SK-N-SH (cell line): ENCODE measurements at regions not wholly inside any gene's neighbourhood (a gene's known extent, or its start where the extent isn't known, plus 50 kb on each side); places are given as distances from the start of the nearest gene placed in this dataset.
A peak's percentile ranks its signal among the peaks of the same experiment; 100 is the strongest.
"Not testable (repeated sequence)": the region's sequence is repeated elsewhere in the genome, so short reads cannot be mapped to it uniquely, and the experiment has no call there.

Source experiments
- CTCF ChIA-PET: fragments of 300-600, 350-600 bp; formaldehyde crosslinking; extraction: SDS; loops from one replicate; lab custom pipeline; 2021; lab: Yijun Ruan, JAX
- POLR2A ChIA-PET: fragments of 350-600 bp; sonication (Branson Sonifier 250); formaldehyde crosslinking; extraction: SDS; loops from one replicate; lab custom pipeline; 2020; ENCODE audit warnings: antibody characterized with exemption, inconsistent platforms; lab: Yijun Ruan, JAX
- DNase-seq: peaks from one replicate; pipeline ENCODE4 v3.0.0; 2012
- H2AFZ ChIP-seq: fragments of 200-600 bp; sonication (generic); 2 replicates; pipeline ENCODE4 v1.8.1; 2016; ENCODE audit warnings: antibody characterized with exemption, mild to moderate bottlenecking, low read depth
- H3F3A ChIP-seq: fragments of 200-600 bp; sonication (generic); replicated peaks from 2 replicates; pipeline ENCODE3; 2016; ENCODE audit warnings: antibody characterized with exemption, mild to moderate bottlenecking; ENCODE audit not compliant: insufficient read depth
- H3K27ac ChIP-seq, 2 experiments: fragments of 200-500 bp in 1 of 2; fragments of 200-600 bp in 1 of 2; sonication (Bioruptor generic) in 1 of 2; sonication (generic), shearing (Covaris generic) in 1 of 2; 2 replicates each; pipeline versions ENCODE4 v1.5.1 to v1.6.1; 2014 to 2016; ENCODE audit warnings: low read depth in 2 of 2, inconsistent platforms in 1 of 2, low read length in 1 of 2, mild to moderate bottlenecking in 1 of 2, mixed read lengths in 1 of 2
- H3K27me3 ChIP-seq: fragments of 200-600 bp; sonication (generic), shearing (Covaris generic); 2 replicates; pipeline ENCODE4 v1.6.1; 2016; ENCODE audit warnings: mixed run types; ENCODE audit not compliant: insufficient read depth
- H3K36me3 ChIP-seq, 2 experiments: fragments of 200-500 bp in 1 of 2; fragments of 200-600 bp in 1 of 2; sonication (Bioruptor generic) in 1 of 2; sonication (generic) in 1 of 2; replicated peaks in 1 of 2; 2 replicates each; pipeline versions ENCODE3 to v1.5.1; 2014 to 2016; ENCODE audit warnings: low read length in 1 of 2, mild to moderate bottlenecking in 1 of 2; ENCODE audit not compliant: insufficient read depth in 2 of 2, control insufficient read depth in 1 of 2
- H3K4me1 ChIP-seq, 2 experiments: fragments of 200-500 bp in 1 of 2; fragments of 200-600 bp in 1 of 2; sonication (Bioruptor generic) in 1 of 2; sonication (generic), shearing (Covaris generic) in 1 of 2; 2 replicates each; pipeline versions ENCODE4 v1.5.1 to v1.6.1; 2014 to 2016; ENCODE audit warnings: low read depth in 1 of 2, low read length in 1 of 2, mixed run types in 1 of 2; ENCODE audit not compliant: insufficient read depth in 2 of 2, control insufficient read depth in 1 of 2
- H3K4me2 ChIP-seq: fragments of 200-600 bp; sonication (generic), shearing (Covaris generic); 2 replicates; pipeline ENCODE4 v1.6.1; 2017; ENCODE audit warnings: mixed run types
- H3K4me3 ChIP-seq, 2 experiments: fragments of 200-500 bp in 1 of 2; fragments of 200-600 bp in 1 of 2; sonication (Bioruptor generic) in 1 of 2; sonication (generic), shearing (Covaris generic) in 1 of 2; 2 replicates each; pipeline versions ENCODE4 v1.5.1 to v1.8.1; 2014 to 2016; ENCODE audit warnings: low read depth in 2 of 2, inconsistent platforms in 1 of 2, low read length in 1 of 2, mild to moderate bottlenecking in 1 of 2, mixed read lengths in 1 of 2, moderate library complexity in 1 of 2
- H3K79me2 ChIP-seq: fragments of 200-600 bp; sonication (generic); 2 replicates; pipeline ENCODE4 v1.8.1; 2017; ENCODE audit warnings: mild to moderate bottlenecking; ENCODE audit not compliant: insufficient read depth
- H3K9ac ChIP-seq: fragments of 200-600 bp; sonication (generic); 2 replicates; pipeline ENCODE4 v1.6.1; 2017; ENCODE audit warnings: mixed run types
- H3K9me2 ChIP-seq: fragments of 200-600 bp; sonication (generic); 2 replicates; pipeline ENCODE4 v1.6.1; 2017; ENCODE audit warnings: mixed run types
- H3K9me3 ChIP-seq: fragments of 200-600 bp; sonication (generic); 2 replicates; pipeline ENCODE4 v1.6.1; 2017; ENCODE audit warnings: mixed run types, mild to moderate bottlenecking, moderate library complexity
- H4K20me1 ChIP-seq: fragments of 200-600 bp; sonication (generic); 2 replicates; pipeline ENCODE4 v1.6.1; 2017; ENCODE audit warnings: mild to moderate bottlenecking, mixed run types; ENCODE audit not compliant: insufficient read depth
- ELF1 ChIP-seq: IDR thresholded peaks from 2 replicates; pipeline ENCODE4 v1.4.0; 2012
- EP300 ChIP-seq, 2 experiments: IDR thresholded peaks; 2 replicates each; pipeline versions ENCODE4 v1.4.0 to v1.6.1; 2012; ENCODE audit warnings: borderline replicate concordance in 1 of 2, low read depth in 1 of 2, low read length in 1 of 2
- EZH2phosphoT487 ChIP-seq: fragments of 200-600 bp; sonication (generic); IDR thresholded peaks from 2 replicates; pipeline ENCODE4 v1.6.1; 2017; ENCODE audit warnings: low read depth, mixed run types, mild to moderate bottlenecking, antibody characterized with exemption, moderate library complexity, borderline replicate concordance
- FOSL2 ChIP-seq: IDR thresholded peaks from 2 replicates; pipeline ENCODE4 v1.4.0; 2012; ENCODE audit warnings: low read depth, mild to moderate bottlenecking, moderate library complexity, borderline replicate concordance
- FOXJ3 ChIP-seq: sonication (generic); formaldehyde crosslinking; IDR thresholded peaks from 2 replicates; pipeline ENCODE4 v1.5.1; 2020; ENCODE audit warnings: mild to moderate bottlenecking, missing genetic modification reagents
- FOXM1 ChIP-seq: IDR thresholded peaks from 2 replicates; pipeline ENCODE4 v1.4.0; 2012; ENCODE audit warnings: low read depth, mild to moderate bottlenecking
- GABPA ChIP-seq: IDR thresholded peaks from 2 replicates; pipeline ENCODE4 v1.4.0; 2012; ENCODE audit warnings: low read depth, mild to moderate bottlenecking
- MEF2A ChIP-seq: IDR thresholded peaks from 2 replicates; pipeline ENCODE4 v1.4.0; 2012; ENCODE audit warnings: low read depth, borderline replicate concordance
- MXI1 ChIP-seq: IDR thresholded peaks from 2 replicates; pipeline ENCODE4 v1.6.1; 2012; ENCODE audit warnings: mild to moderate bottlenecking, low read depth, low read length, improper control_type of control experiment
- NFIC ChIP-seq: IDR thresholded peaks from 2 replicates; pipeline ENCODE4 v1.4.0; 2012; ENCODE audit warnings: borderline replicate concordance
- NRF1 ChIP-seq: IDR thresholded peaks from 2 replicates; pipeline ENCODE4 v1.6.1; 2012; ENCODE audit warnings: low read depth, mild to moderate bottlenecking, low read length
- POLR2AphosphoS5 ChIP-seq: IDR thresholded peaks from 2 replicates; pipeline ENCODE4 v1.6.1; 2012; ENCODE audit warnings: low read depth, low read length
- RAD21 ChIP-seq: IDR thresholded peaks from 2 replicates; pipeline ENCODE4 v1.6.1; 2012; ENCODE audit warnings: mild to moderate bottlenecking, low read length
- RCOR1 ChIP-seq: fragments of 150-350 bp; IDR thresholded peaks from 2 replicates; pipeline ENCODE4 v1.6.1; 2017; ENCODE audit warnings: antibody characterized with exemption, low read length
- RFX5 ChIP-seq: IDR thresholded peaks from 2 replicates; pipeline ENCODE4 v1.6.1; 2012; ENCODE audit warnings: mild to moderate bottlenecking, improper control_type of control experiment, low read length
- RXRA ChIP-seq: IDR thresholded peaks from 2 replicates; pipeline ENCODE4 v1.4.0; 2012; ENCODE audit warnings: low read depth, mild to moderate bottlenecking, borderline replicate concordance
- SIN3A ChIP-seq: IDR thresholded peaks from 2 replicates; pipeline ENCODE4 v1.6.1; 2012; ENCODE audit warnings: low read depth, mild to moderate bottlenecking, low read length, moderate library complexity, borderline replicate concordance
- SMC3 ChIP-seq: IDR thresholded peaks from 2 replicates; pipeline ENCODE4 v1.6.1; 2012; ENCODE audit warnings: low read depth, low read length, improper control_type of control experiment
- TAF1 ChIP-seq: IDR thresholded peaks from 2 replicates; pipeline ENCODE4 v1.6.1; 2012; ENCODE audit warnings: low read depth, mild to moderate bottlenecking, low read length, moderate library complexity, borderline replicate concordance
- TCF12 ChIP-seq: IDR thresholded peaks from 2 replicates; pipeline ENCODE4 v1.4.0; 2012
- WGBS: methylation state at CpG from one replicate; pipeline ENCODE4 v1.1.6; 2017; ENCODE audit warnings: low lambda C conversion rate; 5-methylcytosine and 5-hydroxymethylcytosine counted together
- TF ChIP-seq, protein P1 (sequence below): IDR thresholded peaks from 2 replicates; pipeline ENCODE4 v1.4.0; 2012; ENCODE audit warnings: low read depth
- TF ChIP-seq, protein P2 (sequence below): IDR thresholded peaks from 2 replicates; pipeline ENCODE4; 2012
- TF ChIP-seq, protein P3 (sequence below): fragments of 200-600 bp; sonication (generic); IDR thresholded peaks from 2 replicates; pipeline ENCODE4 v1.6.1; 2017; ENCODE audit warnings: antibody characterized with exemption, mild to moderate bottlenecking, moderate library complexity
- TF ChIP-seq, protein P4 (sequence below): fragments of 150-350 bp; IDR thresholded peaks from 2 replicates; pipeline ENCODE4 v1.6.1; 2016; ENCODE audit warnings: mild to moderate bottlenecking, low read depth, low read length

DNA sequence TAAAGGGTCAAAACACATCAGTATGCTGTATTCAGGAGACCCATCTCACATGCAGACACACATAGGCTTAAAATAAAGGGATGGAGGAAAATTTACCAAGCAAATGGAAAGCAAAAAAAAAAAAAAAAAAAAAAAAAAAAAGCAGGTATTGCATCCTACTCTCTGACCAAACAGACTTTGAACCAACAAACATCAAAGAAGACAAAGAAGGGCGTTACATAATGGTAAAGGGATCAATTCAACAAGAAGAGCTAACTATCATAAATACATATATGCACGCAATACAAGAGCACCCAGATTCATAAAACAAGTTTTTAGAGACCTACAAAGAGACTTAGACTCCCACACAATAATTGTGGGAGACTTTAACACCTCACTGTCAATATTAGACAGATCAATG is 253.7 kb upstream of the ACO1 start:
- POLR2A ChIA-PET, H4K20me1 ChIP-seq, H3K4me2 ChIP-seq, H3K4me1 ChIP-seq, H3K36me3 ChIP-seq, H3K27ac ChIP-seq, DNase-seq, H3K27me3 ChIP-seq, H3K9me2 ChIP-seq, H3K9ac ChIP-seq, H3K79me2 ChIP-seq, H3K9me3 ChIP-seq, H3K4me3 ChIP-seq, H2AFZ ChIP-seq, CTCF ChIA-PET, H3F3A ChIP-seq: not testable (repeated sequence)
- WGBS, result 8% methylated on average over 2 of the region's 2 CpGs

DNA sequence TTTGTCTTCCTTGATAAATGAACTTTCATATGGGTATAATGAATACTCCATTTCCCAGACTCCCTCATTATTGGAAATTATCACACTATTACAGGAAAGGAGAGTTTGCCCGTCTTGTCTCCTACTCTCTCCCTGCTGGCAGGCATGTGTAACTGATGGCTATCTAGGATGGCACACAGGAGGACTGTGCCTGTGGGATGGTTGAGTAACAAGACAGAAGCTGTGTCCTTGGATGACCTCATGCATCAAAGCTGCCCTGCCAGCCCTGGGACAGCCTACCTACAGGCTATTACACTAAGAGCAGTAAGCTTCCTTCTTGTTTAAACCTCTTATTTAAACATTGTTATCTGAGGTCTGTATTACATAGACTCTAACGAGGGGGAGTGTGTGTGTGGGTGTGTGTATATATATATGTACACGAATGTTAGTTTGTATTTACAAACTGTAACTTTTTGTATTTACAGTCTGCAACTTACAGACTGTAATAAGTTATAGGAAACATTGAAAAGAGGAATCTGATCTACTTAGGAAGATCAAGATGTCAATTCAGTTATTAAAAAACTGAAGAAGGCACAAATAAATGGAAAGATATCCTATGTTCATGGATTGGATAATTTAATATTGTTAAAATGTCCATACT is 247.6 kb upstream of the ACO1 start:
- no peak overlapping the region for H3K9ac ChIP-seq
- ChIA-PET CTCF (interaction anchor here (0.6 to 2.5 kb wide), 4 partner anchors 63 to 114 kb away, joined by 3 to 9 read pairs (median 5); no protein-coding TSS in a partner anchor), POLR2A (no interaction called here)
- H3K9me3 ChIP-seq, result no peaks in the 10 kb centered on the region
- DNase-seq, result peak; percentile 70
- H3K27ac ChIP-seq, result peak overlapping the region in 1 of 2 experiments; percentile 71; a peak in 1 of 4 replicates
- no peaks in the 10 kb centered on the region for H4K20me1 ChIP-seq
- H3K4me2 ChIP-seq, result no peak overlapping the region
- no peaks in the 10 kb centered on the region for H3K27me3 ChIP-seq
- no peaks in the 10 kb centered on the region for H3K36me3 ChIP-seq
- no peaks in the 10 kb centered on the region for H3K79me2 ChIP-seq
- H3K4me3 ChIP-seq, result no peak overlapping the region
- H3F3A ChIP-seq, result no peaks in the 10 kb centered on the region
- WGBS, result 5% methylated on average over 3 of the region's 3 CpGs
- 0 out of 2 replicates have a peak, but pooled peaks cover 3% of the 10 kb centered on the region for H3K9me2 ChIP-seq
- H2AFZ ChIP-seq, result no peak overlapping the region
- peaks cover 0 to 17% of the 10 kb centered on the region in 2 experiments; a peak in 2 of 4 replicates for H3K4me1 ChIP-seq
- TF ChIP-seq RXRA, result no peak
- TF ChIP-seq GABPA, result no peak
- TF ChIP-seq, protein P1, sequence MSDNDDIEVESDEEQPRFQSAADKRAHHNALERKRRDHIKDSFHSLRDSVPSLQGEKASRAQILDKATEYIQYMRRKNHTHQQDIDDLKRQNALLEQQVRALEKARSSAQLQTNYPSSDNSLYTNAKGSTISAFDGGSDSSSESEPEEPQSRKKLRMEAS, result no peak
- no peak for TF ChIP-seq FOSL2
- TF ChIP-seq RCOR1, result peak; percentile 97
- TF ChIP-seq NFIC, result no peak
- peak; percentile 96 for TF ChIP-seq FOXJ3 (CRISPR knock-in tag)
- TF ChIP-seq, protein P2, sequence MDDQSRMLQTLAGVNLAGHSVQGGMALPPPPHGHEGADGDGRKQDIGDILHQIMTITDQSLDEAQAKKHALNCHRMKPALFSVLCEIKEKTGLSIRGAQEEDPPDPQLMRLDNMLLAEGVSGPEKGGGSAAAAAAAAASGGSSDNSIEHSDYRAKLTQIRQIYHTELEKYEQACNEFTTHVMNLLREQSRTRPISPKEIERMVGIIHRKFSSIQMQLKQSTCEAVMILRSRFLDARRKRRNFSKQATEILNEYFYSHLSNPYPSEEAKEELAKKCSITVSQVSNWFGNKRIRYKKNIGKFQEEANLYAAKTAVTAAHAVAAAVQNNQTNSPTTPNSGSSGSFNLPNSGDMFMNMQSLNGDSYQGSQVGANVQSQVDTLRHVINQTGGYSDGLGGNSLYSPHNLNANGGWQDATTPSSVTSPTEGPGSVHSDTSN, result no peak
- peak; percentile 51 for TF ChIP-seq TCF12
- TF ChIP-seq FOXM1, result no peak
- TF ChIP-seq RAD21, result peak; percentile 47
- no peak for TF ChIP-seq MEF2A
- TF ChIP-seq SIN3A, result no peak
- TF ChIP-seq ELF1, result no peak
- TF ChIP-seq, protein P3, sequence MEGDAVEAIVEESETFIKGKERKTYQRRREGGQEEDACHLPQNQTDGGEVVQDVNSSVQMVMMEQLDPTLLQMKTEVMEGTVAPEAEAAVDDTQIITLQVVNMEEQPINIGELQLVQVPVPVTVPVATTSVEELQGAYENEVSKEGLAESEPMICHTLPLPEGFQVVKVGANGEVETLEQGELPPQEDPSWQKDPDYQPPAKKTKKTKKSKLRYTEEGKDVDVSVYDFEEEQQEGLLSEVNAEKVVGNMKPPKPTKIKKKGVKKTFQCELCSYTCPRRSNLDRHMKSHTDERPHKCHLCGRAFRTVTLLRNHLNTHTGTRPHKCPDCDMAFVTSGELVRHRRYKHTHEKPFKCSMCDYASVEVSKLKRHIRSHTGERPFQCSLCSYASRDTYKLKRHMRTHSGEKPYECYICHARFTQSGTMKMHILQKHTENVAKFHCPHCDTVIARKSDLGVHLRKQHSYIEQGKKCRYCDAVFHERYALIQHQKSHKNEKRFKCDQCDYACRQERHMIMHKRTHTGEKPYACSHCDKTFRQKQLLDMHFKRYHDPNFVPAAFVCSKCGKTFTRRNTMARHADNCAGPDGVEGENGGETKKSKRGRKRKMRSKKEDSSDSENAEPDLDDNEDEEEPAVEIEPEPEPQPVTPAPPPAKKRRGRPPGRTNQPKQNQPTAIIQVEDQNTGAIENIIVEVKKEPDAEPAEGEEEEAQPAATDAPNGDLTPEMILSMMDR, result no peak; the same call in 1 of the 2 replicates
- peak; percentile 38; the same call in 1 of the 2 replicates for TF ChIP-seq MXI1
- TF ChIP-seq POLR2AphosphoS5, result peak; percentile 25; the same call in 1 of the 2 replicates
- no peak for TF ChIP-seq EZH2phosphoT487
- TF ChIP-seq NRF1, result no peak
- TF ChIP-seq RFX5, result no peak
- TF ChIP-seq TAF1, result no peak
- TF ChIP-seq, protein P4, sequence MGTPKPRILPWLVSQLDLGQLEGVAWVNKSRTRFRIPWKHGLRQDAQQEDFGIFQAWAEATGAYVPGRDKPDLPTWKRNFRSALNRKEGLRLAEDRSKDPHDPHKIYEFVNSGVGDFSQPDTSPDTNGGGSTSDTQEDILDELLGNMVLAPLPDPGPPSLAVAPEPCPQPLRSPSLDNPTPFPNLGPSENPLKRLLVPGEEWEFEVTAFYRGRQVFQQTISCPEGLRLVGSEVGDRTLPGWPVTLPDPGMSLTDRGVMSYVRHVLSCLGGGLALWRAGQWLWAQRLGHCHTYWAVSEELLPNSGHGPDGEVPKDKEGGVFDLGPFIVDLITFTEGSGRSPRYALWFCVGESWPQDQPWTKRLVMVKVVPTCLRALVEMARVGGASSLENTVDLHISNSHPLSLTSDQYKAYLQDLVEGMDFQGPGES, result no peak
- TF ChIP-seq EP300 (IDR thresholded peaks at IDR 0.05; ENCODE audit: borderline replicate concordance in 1 of 2, low read depth in 1 of 2, low read length in 1 of 2), result peak in 1 of 2 experiments; percentile 99; a peak in 2 of 4 replicates
- no peak for TF ChIP-seq SMC3
